CD4-positive, alpha-beta T cell treated with Interleukin-4 for 4 hours (primary cell): ENCODE measurements at regions not wholly inside any gene's neighbourhood (a gene's known extent, or its start where the extent isn't known, plus 50 kb on each side); places are given as distances from the start of the nearest gene placed in this dataset.

ENCODE experiments used
- DNase-seq: peaks from one replicate; pipeline ENCODE4 v3.0.0-alpha.2; 2020

DNA sequence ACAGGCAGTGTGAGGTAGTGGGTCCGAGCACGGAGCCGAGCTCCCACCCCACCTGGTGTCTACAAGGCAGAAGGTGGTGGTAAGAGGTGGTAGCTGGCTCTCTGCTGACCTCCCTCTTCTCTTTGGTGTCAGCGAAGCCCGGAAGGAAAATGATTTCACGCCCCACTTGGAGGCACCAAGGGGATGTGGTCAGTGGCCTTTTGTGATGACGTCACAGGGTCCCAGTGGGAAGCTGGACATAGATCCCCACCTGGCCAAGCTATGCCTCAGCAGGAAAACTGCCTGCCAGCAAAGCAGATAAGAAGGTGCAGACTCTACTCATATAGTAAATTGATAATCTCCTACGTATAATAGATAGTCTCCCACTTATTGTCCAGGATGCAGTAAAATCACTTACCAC, 183.7 kb upstream of the ALKAL2 start:
- no peak for DNase-seq

DNA sequence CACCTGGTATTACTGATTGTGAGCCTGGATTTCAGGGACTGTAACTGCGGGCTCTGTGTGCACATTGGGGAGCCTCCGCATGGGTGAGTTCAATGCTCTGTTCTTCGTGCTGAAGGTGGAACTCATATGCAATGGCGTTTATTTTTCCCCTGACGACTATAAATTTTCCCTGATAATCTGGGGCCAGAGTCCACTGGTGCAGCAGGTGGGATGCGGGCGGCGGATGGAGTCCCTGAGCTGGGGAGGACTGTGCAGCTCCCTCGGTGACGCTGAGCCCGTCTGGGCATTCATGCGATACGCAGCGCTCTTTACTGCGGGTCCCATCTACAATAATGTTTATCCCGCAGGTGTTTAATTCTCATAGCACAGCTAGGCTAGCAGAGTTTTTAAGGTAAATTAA, 181.6 kb upstream of the ALKAL2 start:
- no peak for DNase-seq

DNA sequence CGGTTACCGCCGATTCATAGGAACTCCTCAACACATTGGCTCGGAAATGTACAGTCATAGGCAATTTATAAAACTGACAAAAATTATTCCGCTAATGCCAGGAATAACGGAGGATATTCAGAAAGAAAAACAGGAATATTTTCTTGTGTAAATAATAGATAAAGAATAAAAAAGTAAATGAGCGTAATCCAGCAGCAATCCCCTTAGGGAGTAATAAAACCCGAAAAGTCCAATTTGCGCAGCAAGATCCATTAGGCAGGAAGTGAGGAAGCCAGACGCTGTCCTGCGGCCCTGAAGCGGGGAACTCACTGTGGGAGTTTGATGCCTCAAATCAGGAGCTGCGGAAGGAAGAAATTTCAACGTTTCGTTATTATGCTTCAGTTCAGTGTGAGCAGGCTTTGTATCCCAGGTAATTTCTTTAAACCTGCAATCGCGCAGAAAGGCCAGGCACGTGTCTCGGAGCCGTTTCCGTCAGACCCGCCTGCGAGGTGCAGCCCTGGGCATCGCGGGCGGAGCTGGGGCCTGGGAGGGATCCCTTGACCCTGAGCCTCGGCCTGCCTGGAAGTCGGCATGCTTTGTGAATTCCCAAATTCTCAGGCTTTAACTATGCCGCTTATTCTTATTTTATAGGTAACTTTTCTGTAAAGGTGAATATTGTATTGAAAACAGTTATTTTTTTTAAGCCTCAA, 180.9 kb upstream of the ALKAL2 start:
- no peak for DNase-seq

DNA sequence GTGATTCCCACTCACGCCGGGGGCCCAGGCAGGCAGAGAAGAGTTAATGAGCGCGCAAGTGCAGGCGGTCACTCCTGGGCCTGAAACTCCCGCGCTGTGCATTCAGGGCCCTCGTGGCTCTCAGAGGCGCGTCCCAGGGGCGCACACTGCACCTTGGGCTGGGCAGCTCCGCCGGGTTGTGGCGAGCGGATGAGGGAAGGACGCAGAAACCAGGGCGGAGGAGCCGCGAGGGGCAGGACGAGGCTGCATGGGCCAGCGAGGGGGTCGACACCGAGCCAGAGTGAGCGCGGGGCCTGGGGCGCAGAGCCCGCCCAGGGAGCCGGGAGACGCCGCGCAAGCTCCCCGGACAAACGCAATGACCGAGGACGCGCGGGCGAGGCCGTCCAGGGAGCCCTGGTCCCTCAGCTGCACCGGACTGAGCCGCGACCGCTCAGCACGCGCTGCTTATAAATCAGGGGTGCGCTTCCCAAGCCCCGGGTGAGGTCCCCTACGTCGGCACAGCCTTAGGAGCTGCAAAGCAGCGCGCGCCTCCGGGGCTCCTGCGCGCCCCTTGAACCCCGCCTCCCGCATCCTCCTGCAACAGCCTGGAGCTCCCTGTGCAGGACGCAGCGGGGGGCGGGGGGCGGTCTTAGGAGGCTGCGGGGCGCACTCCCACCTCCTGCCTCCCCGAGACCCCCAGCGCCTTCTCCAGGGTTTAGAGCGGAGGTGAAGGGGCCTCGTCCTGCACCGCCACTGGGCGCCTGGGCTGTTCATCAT, 180.2 kb upstream of the ALKAL2 start:
- no peak for DNase-seq

DNA sequence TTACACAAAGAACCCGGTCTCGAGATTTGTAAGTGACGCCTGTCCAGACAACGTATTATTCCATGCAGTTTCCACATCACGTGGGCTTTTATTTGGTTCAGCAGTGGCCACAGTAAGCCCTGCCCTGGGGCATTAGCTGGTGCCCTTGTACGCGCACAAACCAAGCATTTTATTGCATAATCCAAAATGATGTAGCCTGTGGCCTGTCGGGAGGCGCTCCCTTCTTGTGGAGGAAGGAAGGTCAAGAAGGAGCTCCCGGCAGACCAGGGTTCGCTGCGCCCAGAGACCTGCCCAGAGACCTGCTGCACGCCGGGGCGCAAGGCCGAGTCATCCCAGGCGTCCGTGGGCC, 179.6 kb upstream of the ALKAL2 start:
- DNase-seq: no peak

DNA sequence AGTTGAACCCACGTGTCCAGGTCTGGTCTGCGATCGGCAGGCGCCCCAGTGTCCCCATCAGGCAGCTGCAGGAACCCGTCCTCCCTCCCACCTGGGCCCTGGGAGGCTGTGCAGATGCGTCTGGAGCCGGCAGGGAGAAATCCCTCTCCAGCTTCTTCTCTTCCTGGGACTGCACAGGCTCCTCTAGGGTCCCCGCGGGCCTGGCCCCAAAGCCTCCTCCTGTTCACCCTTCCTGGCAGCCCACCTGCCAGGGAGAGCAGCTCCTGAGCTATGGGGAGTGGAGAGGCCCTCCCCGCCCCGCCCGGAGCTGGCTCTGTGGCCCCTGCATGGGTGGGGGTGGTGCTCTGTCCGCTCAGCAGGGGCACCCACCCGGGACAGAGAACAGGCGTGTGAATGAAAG, 179.2 kb upstream of the ALKAL2 start:
- DNase-seq: no peak

DNA sequence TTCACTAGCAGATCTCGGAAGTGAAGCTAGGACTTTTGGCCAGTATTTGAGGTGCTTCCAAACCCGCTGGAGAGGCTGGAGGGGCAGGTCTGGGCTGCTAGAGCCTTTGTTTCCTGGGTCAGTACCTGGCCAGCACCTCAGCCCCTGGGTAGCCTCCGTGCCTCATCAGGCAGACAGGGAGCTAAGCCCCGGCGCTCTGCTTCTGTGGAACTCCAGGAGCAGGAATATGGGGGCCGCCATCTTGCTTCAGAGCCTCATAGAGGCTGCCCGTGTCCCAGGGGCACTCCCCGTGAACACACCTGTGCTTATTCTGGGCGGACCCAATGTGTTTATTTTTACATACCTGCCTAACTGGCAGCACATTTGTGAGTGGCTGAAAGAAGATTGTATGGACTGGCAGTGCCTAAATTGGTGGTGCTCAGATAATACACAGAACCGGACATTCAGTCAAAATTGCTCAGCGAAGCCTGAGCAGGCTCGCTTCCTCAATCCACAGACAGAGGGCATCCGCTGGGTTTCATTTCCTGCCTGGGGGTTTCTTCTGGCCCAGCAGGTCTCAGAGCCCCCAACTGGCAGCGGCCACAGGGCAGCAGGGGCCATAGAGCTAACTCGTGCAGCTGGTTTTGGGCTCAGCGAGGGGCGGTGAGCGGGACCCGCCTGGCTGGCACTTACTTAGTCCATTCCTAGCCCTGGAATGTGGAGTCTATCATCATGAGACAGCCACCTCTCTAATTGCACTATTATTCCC, 176.8 kb upstream of the ALKAL2 start:
- no peak for DNase-seq

DNA sequence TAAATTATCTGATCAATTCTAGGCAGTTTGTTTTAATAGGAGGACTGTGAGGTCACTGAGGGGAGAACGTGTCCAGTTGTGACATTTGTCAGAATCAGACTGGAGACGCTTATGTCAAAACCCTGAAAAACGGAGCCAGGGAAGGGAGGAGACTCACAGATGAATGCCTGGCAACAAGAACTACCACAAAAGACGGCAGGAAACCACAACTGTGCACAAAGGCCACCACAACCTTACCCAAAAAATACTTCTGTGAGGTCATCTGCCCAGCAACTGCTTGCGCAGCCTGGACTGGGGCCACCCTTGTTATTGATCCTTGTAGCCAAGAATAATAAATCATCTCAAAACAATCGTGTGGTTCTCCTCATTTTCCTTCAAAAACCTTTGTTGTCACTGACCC, 173.0 kb upstream of the ALKAL2 start:
- peak; percentile 54 for DNase-seq

DNA sequence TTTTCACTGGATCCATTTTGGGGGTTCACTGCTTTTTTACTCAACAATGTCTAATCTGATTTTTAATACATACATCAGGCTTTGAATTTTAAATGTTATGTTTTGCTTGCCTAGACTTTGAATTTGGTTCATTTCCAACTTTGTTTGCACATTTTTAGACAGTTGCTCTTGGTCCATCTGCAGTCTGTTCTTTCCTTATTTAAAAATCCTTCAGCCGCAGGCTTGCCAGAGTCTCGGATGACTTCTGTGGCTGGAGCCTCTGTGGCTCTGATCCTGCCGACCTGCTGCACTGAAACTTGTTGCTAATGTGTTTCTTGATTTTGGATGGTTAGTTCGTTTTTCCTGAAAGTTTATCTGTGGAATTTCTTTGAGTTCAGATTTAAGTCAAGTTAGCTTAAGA, 172.0 kb upstream of the ALKAL2 start:
- DNase-seq: no peak

DNA sequence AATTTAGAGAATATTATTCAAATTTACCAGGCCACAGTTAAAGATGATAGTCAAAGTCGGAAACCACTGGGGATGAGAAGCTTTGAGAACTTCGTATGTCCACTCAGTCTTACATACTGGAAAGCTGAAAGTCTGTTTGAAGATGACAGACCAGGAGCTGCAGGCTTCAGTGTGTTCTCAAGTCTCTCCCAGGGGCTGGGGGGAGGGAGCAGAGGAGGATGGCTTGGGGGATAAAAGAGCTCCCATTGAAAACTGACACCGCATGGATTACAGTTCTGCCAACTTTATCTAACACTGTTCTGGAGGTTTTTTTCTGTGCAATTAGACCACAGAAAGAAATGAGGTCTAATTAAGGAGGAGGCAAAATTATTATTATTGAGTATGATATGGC, 170.5 kb upstream of the ALKAL2 start:
- DNase-seq: no peak

DNA sequence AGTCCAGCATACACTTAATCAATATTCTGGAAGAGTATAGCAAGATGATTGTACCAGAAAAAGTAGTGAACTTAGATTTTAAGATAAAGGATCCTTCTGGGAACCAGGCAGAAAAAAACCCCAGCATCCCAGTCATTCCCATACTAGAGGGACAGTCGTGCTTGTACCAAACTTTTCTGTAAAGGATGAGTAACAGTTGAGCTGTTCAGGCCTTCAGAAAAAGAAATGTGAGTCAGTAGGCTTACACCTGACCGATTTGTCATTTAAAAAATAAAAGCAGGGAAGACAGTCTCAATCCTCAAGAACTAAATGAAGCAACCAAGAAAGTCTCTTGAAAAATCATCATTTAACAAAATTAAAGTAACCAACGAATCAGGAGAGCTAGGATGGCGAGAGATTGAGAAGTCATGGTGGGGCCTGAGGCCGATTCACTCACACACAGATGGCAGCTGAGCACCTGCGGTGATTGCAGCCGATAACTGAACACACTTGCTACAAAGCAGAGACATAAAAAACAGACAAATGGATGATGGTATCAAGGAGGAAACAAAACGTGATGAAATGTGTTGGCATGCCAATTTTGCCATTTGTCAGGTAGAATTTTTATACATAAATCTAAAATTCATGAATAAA, 170.0 kb upstream of the ALKAL2 start:
- DNase-seq: no peak

DNA sequence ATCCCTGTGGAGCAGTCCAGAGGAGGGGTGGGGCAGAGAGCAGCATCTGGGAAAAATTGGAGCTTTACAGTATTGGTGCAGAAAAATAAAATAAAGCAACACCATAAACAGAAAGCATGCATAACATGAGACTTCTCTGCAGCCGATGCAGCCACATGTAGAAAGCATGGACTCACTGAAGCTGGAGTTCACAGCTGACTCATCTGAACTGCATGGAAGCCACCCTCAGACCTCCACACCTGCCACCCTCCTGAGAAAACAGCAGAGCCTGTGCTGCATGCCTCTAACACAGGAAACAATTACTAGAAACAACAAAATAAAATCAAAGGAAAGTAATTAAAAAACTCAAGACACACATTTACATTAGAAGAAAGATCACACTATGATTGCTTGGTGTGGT, 169.4 kb upstream of the ALKAL2 start:
- no peak for DNase-seq

DNA sequence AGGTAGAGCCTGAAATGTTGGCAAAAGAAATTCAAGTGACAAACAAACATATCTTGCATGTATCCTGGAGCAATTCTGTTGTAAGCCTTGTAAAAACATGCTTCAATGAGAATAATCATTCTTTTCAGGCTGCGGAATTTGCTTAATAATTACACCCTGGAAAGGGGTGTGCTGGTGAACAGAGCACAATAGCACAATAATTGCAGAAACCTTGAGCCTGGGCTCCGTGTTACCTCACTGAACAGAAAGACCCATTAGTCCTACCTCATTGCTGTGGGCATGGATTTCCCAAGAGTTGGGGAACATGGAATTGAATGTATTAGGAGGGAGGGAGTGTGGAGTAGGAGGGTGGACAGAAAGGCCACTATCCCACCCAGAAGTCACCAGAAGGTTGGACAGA, 168.0 kb upstream of the ALKAL2 start:
- DNase-seq: no peak

DNA sequence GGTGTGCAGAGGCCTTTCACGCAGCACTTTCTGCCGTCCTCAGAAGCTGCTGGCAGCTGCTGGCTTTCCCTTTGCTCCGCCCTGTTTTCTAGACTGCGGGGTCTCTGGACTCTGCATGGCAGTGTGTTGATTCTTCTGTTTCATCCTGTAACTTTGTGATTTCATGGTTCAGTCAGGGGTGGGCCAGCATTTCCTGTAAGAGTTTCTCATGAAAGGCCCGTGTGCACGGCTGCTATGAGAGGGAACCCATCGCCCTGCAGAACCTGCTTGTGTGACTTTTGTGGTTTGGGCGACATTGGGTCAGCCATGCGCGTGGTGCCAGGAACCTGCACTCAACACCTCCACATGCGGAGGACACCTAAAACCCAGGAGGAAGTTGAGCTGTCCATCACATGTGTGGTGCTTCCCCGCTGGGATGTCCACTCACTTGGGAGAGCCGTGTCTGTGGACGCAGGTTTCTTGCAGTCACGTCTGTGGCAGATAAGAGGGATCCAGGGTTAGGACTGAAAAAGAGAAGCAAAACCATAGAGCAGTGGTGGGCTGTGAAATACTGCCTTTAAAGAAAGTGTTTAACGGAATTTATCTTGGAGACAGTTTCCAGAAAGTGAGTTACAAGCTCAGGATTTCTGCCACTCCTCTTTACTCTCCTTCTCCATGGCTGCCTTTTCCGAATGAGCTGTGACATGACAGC, 167.3 kb upstream of the ALKAL2 start:
- DNase-seq: no peak

DNA sequence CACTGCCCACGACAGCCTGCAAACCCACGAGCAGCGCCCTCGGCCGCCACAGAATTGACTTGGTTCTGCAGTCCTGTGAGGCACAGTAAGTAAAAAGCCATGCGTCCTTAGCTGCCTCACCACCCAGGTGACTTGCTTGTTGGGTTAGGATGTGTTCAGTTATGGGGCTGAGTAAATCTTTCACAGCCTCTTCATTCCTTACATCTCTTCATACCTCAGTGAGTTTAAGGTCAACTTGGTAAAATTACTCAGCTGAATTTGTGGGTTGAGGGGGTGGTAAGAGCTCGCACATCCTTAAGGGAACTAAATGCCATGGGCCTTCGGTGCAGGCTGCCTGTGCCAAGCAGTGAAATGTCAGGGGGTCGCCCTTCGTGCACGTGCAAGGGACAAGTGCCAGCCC, 165.2 kb upstream of the ALKAL2 start:
- DNase-seq: no peak

DNA sequence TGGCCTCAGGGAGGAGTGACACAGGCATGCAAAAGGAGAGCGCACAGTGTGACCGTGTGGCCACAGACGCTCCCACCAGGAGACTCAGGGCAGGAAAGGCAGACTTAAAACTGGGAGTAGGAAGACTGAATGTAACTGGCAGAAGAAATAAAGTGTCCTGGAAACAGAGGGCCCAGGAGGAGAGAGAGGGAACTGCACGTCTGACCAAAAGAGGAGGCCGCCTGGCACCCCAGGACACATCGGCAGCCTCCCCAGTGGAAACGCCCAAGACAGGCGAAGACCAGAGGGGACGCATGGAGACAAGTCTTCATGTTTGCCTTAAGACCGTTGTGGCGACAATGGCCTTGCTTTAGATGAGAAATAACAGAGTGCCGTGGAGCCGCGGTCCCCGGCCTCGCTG, 163.6 kb upstream of the ALKAL2 start:
- no peak for DNase-seq

DNA sequence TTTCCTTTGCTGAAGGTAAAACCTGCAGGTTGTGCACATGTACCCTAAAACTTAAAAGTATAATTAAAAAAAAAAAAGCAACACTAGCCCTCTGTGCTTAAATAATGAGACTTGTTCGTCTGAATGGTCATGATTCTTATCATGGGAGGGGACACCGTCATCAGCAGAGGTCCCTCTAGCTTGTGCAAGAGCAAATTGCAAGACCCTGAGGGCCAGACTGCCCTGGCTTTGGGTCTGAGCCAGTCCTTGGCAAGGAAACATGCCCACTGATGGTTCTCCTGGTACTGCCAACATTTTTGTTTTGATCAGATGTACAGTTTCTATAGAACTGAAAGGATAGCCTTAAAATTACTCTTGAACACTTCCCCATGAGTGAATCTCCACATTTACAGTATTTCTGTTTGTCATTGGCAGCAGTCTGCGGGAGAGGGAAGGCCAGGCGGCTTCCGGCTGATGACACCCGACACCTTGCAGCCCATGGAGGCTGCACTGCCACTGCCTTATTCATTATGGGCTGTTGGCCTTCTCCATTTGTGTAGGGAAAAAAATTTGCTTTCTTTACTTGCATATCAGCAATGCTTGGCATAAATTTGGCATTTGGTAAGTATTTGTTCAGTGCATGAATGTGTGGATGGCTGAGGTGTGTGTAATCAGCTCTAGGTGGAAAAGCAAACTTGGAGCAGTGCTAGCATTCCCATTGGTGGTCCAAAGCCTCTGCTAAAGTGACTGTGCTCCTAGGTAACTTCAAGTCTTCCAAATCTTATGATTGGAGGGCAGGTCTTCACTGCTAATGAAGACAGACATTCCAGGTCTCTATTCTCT, 161.6 kb upstream of the ALKAL2 start:
- no peak for DNase-seq

DNA sequence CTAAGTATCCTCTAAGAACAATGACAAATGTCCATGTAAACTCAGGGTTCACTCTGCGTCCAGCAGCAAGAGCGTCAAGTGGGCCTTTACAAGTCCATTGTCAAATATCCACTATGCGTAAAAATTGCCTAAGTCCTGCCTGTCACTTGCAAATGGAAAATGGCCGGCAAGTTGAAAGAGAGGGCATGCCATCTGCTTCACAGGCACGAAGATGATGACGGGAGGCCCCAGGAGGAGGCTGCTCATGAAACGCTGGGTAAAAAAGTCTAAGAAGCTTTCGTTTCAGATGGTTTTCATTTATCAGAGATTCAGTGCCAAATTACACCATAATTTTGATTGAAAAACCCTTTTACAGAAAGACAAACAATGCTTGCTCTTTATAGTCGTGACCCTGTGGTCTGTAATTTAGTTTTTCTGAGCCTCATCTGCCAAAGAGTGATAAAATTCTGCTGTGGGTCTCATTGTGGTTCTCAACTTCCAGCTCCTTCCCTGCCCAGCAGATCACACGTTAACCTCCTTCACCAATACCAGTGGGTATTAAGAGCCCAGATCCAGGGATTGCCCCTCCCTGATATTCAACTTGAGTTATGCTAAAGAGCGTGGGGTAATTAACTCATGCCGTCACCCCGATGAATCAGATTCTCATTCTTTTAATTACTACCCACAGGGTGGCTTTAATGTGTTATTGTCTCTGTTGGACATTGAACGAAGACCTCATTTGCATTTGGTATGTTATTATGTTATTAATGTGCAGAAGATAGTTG, 160.2 kb upstream of the ALKAL2 start:
- DNase-seq: no peak

DNA sequence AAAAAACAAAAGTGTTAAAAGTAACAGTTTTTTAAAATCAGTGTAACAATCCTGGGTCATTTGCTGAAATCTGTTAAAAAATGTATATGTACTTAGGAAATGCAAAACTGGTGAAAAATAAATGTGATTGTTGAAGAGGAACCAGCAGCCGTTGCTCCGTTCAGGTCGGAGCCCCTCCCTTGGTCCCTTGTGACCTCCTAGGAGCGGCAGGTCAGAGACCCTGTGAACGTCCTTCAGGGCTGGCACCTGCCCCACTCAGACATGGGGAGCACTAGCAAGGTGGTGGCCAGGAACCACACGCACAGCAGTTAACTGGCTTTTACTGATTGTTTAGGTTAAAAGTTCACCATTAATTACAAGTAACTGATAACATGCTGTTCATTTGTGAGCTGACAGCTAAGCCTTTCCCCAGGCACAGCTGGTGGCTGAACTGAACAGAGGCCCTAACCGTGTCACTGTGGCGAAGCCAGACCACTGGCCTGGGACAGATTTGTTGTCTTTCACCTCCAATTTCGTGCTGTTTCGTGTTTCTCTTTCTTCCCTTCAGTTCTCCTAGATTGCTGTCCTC, 159.2 kb upstream of the ALKAL2 start:
- no peak for DNase-seq

DNA sequence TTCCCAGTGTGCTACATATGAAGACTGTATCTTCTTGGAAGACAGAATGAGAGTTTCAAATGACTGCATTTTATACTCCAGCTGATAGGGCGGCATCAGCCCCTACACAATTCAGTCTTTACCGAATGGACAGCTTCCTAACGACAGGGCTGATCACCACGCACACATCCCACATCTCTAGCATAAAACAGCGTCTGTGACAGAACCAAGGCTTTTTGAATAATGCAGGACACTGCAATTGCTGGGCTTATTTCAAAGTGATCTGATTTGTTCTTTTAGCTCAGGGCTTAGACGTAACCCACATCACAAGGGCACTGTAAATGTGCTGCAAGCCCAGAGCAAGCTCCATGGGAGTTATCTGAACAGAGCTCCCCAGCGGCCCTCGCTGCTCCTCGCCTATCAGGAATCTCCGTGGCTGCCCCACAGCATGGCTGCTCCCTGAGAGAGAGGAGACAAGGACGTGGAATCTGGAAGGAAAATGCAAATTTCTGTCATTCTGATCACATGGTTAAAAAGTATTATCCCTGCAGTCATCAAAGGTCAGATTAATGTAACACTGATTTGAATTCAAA, 158.5 kb upstream of the ALKAL2 start:
- DNase-seq: no peak

DNA sequence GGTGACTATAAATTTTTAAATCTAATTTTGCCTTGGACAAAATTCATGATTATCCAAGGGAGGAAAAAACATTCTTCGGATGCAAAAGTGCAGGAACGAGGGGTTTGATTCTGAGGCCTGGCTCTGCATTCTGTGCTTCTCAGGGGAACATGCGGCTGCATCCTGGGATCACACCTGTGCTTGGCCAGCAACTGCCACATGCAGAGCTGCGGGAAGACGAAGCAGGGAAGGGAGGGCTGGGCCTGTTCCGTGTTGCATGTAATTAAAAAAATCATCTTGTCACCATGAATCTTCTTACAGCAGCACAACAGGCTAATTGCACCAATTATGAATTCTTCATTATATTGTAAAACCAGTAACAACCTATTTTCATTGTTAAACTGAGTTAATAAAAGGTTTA, 158.0 kb upstream of the ALKAL2 start:
- no peak for DNase-seq
